Suppressor macrophage treated with lipopolysaccharide for 1 hour (primary cell): ENCODE measurements at regions not wholly inside any gene's neighbourhood (a gene's known extent, or its start where the extent isn't known, plus 50 kb on each side); places are given as distances from the start of the nearest gene placed in this dataset.
"Not testable (repeated sequence)": the region's sequence is repeated elsewhere in the genome, so short reads cannot be mapped to it uniquely, and the experiment has no call there.

ENCODE experiments used
- DNase-seq, 3 donors: peaks; one replicate each; pipeline ENCODE4 v3.0.0-alpha.2; 2020 to 2022

DNA sequence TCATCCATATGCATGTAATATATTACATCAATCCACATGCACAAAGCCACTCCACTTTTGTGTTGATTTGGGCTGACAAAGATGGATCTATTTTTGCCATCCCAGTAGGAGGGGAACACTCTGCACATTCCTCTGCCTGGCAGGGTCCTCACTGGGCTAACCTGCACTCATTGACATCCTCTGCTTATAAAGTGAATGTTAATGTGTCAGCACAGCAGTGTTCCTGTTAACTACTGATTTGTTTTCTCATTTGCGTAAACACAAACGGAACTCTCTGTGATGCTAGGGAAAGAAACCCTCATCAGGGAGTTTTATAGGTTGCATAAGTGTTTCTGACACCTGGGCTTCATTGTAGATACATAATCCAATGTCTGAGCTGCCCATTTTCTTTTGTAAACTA, 826.0 kb downstream of the RAB28 start:
- DNase-seq: no peak

GRCh38 chr4:12651876-12652275, 832.3 kb downstream of the RAB28 start:
- no peak for DNase-seq

- no peak for DNase-seq
These were observed 838.4 kb downstream of the RAB28 start for GRCh38 chr4:12645732-12646131.

DNA sequence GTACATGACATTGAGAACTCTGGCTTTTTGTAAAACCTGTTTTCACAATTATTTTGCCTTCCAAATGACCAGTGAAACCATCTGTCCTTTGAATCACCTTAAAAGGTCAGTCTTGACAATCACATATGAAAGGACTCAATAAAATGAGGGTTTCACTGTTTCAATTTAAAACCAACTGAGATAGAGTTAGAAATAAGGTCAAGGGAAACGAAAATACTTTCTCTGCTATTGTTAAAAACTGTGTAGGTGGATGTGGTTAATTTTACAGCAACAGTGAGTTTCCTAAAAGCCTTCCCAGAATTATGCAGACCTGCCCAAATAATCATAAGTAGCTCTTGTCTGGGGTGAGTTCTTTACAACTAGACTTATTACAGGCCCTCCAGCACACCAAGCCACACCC, 839.9 kb downstream of the RAB28 start:
- no peak for DNase-seq

DNA sequence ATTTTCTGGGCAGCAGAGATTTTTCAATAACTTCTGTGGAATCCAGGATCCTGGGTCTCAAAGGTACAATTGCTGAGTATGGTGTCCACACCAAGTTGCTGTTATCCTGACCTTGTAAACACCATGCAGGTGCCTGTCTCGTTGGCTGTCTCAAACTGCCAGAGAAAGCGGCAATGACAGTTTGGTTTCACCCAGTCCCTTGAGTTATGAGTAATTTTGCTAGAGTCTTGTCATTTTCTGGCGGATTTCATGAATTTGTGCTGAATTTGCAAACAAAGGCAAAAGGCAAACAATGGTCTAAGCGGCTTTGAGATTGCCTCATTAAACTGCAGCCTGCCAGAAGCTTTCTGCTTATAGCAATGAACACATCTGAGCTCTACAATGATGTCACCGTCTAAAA, 847.9 kb downstream of the RAB28 start:
- no peak for DNase-seq

GRCh38 chr4:12635629-12636028, 848.5 kb downstream of the RAB28 start:
- no peak for DNase-seq

DNA sequence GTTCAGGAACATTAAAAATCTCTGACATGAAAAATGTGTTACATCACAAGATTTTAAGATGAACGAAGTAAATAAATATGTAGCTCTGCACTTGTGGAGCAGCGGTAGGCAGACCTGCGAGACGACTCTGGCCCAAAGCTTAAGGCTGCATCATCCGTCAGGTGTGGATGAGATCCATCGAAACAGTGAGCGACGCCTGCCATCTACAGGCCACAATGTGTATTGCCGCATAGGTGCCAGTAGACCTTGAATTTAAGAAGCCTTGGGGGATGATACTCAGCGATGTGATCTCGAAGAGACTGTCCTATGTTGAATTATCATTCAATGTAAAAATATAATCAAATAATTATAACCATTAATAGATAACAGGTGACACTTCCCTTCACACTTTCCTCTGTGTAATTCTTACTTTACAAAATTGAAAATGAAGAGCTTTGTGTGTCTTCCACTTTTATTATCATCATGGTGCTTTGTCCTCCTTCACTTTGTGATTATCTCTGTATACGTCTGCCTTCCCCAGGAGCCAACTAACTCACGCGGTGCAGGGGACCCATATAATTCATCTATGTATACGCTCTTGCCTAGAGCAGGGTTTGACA, 851.0 kb downstream of the RAB28 start:
- DNase-seq: peak; percentile 61 to 72 (median 68)

- no peak for DNase-seq
These were observed 868.3 kb downstream of the RAB28 start for GRCh38 chr4:12615822-12616221.

DNA sequence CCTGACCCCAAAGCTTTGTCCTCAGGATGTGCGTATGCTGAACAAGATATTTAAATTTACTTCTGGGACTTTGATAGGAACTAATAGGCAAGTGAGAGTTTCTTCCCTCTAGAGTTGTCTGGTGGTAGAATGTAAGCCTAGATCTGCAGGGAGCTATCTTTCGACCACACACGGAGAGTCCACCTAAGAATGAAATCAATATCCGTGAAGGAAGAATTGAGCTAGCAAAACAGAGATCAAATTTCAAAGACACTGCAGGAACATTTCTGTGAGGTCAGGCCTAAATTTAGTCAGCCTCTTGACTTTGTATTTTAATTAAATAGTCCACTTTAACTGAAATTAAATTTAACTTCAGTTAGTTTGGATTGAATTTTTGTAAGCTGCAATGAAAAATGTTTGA, 871.3 kb downstream of the RAB28 start:
- no peak for DNase-seq

DNA sequence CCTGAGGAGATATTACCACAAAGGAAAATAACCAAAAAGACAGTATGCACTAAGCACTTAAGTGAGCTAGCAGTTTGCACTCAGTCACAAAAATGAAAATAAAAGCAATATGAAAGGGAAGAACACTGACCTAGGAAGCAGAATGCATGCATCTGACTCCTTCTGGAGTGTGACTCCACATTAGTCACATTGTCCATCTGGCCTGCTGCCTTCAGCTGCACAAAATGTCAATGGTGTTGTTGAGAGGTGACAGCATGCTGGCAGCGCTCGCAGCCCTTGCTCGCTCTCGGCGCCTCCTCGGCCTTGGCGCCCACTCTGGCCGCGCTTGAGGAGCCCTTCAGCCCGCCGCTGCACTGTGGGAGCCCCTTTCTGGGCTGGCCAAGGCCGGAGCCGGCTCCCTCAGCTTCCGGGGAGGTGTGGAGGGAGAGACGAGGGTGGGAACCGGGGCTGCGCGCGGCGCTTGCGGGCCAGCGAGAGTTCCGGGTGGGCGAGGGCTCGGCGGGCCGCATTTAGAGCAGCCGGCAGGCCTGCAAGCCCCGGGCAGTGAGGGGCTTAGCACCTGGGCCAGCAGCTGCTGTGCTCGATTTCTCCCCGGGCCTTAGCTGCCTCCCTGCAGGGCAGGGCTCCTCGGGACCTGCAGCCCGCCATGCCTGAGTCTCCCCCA, 874.8 kb downstream of the RAB28 start:
- DNase-seq: not testable (repeated sequence)

DNA sequence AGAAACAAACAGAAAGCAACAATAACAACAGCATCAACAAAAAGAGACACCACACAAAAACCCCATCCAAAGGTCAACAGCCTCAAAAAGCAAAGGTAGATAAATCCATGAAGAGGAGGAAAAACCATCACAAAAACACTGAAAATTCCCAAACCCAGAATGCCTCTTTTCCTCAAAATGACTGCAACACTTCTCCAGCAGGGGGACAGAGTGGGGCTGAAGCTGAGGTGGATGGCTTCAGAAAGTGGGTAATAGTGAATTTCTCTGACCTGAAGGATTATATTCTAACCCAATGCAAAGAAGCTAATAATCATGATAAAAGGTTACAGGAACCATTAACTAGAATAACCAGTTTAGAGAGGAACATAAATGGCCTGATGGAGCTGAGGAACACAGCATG, 888.2 kb downstream of the RAB28 start:
- no peak for DNase-seq

GRCh38 chr4:12595489-12595888, 888.7 kb downstream of the RAB28 start:
- no peak for DNase-seq

DNA sequence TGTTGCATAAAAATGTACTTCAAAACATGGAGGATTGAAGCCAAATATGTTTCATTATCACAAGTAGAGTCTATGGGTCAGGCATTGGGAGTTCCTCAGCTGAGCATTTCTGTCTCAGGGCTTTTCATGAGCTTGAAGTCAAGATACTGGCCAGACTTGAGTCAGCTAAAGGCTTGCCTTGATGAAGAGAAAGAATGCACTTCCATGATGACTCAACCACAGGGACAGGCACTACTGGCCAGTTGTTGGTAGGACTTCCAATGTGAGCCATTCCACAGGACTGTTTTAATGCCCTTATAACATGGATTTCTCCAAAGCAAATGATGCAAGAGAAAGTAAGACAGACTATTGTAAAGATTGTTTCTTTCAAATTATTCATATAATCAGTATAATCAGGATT, 895.6 kb downstream of the RAB28 start:
- no peak for DNase-seq

DNA sequence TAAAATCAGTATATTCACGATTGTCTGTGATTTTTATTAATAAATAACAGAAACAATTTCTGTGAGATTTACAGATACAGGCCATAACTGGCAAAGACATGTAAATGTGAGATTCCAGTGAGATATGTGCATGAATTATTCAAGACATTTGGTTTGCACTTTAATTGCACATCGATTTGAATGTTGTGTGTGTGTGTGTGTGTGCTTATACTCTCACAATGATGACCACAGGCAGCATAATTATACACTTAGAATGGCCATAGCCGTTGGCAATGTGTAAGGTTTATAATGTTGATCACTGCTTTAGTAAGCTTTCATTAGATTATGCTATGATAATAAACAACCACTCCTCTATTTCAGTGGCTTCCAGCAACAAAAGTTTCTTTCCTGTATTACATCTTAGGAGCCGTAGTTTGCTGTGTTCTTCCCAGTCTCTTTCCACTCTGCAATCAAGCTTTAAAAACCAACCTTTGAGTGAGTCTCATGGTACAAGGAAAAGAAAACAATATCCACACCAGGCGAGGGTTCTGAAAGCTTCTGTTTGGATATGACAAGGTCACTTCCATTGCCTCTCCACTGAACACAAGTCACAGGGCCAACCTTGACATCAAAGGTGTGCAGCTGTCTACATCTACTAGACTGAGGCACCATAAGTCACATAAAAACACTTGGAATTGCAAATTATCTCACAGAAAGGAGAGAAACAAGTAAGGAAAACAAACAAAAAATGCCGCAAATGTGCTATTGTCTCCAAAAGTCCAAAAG, 897.7 kb downstream of the RAB28 start:
- no peak for DNase-seq

- DNase-seq: no peak
These were observed 899.8 kb downstream of the RAB28 start for GRCh38 chr4:12584116-12584875.

DNA sequence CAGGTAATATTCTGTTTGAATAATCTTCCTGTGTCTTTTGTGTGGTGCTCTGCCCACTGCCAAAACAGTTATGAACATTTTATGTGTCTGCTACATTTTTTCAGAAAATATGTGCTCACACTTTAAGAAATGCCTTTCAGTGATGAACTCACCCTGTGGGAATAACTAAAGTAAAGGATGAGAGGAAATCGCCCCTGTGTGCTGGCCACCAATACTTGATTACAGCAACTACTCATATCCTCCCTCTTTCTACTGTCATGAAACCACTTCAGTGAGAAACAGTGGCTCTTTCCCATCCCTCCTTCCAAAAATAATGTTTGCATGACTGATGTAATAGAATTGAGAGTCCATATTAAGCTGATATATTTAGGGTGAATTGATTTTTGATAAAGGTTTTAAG, 900.9 kb downstream of the RAB28 start:
- no peak for DNase-seq

DNA sequence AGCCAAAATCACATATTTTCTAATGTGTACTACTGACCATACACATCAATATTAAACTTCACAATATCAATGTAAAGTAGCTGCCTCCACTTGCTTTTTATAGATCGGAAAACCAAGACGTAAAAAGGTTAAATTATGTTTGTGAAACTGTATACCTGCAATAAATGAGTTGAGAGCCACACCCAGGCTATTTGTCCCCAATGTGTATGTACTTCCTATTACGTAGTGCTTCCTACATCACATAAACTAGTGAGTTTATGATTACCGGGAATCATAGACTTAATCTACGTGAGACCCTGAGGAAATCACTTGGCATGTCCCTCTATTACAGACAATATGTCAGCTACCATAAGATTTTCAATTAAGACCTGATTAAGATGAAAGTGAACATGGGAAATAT, 903.4 kb downstream of the RAB28 start:
- no peak for DNase-seq

GRCh38 chr4:12579172-12579571, 905.0 kb downstream of the RAB28 start:
- no peak for DNase-seq

GRCh38 chr4:12576409-12576808, 907.7 kb downstream of the RAB28 start:
- no peak for DNase-seq

DNA sequence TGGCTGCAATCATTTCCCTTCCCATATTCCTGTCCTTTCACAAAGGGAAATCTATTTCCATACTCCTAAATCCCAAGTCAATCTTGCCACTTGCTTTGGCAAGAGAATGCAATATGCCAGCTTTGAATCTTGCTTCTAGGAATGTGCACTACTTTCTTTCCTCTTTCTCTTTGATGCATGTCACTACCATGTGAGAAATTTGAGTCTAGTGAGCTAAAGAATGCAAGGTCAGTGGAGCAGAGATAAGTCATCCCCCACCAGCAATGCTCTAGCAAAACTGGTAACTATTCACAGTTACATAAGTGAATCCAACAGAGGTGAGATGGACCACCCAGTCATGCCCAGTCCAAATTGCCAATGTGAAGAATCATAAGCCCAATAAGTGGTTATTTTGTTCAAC, 910.4 kb downstream of the RAB28 start:
- DNase-seq: no peak

- no peak for DNase-seq
These were observed 921.5 kb downstream of the RAB28 start for GRCh38 chr4:12562476-12563140.

GRCh38 chr4:12562021-12562420, 922.1 kb downstream of the RAB28 start:
- no peak for DNase-seq

GRCh38 chr4:12555011-12555410, 929.1 kb downstream of the RAB28 start:
- no peak for DNase-seq
